IMR-90 (cell line): ENCODE measurements at regions not wholly inside any gene's neighbourhood (a gene's known extent, or its start where the extent isn't known, plus 50 kb on each side); places are given as distances from the start of the nearest gene placed in this dataset.

Experiments used
- ATAC-seq: fragments of 200-7000 bp; cut with Tn5 transposase; 2 replicates; pipeline ENCODE4 v1.9.1; 2020; ENCODE audit warnings: low read depth, mild to moderate bottlenecking, moderate library complexity
- BruUV-seq: library from RNA; stranded (reverse); fragments of 400-500 nt; replicated peaks from 2 replicates; lab custom pipeline; 2021; lab: Mats Ljungman, UMichigan
- CTCF ChIA-PET: fragments of 300-600 bp; formaldehyde crosslinking; extraction: SDS; loops from one replicate; lab custom pipeline; 2021; ENCODE audit warnings: antibody characterized with exemption; lab: Yijun Ruan, JAX
- POLR2A ChIA-PET: fragments of 300-600 bp; sonication (Branson Sonifier 250); formaldehyde crosslinking; loops from one replicate; lab custom pipeline; 2022; ENCODE audit warnings: antibody characterized with exemption; ENCODE audit not compliant: unreplicated experiment; lab: Charles Lee
- DNase-seq: peaks from one replicate; pipeline ENCODE4 v3.0.0; 2013
- H2AFZ ChIP-seq: replicated peaks from 2 replicates; pipeline ENCODE3; 2013; ENCODE audit warnings: low read length, mild to moderate bottlenecking; ENCODE audit not compliant: poor library complexity
- H2AK5ac ChIP-seq: 2 replicates; pipeline ENCODE4 v1.6.1; 2013; ENCODE audit warnings: low read depth, low read length, inconsistent platforms
- H2AK9ac ChIP-seq: replicated peaks from 2 replicates; pipeline ENCODE3; 2013; ENCODE audit warnings: mild to moderate bottlenecking, low read depth, low read length, moderate library complexity; ENCODE audit not compliant: poor library complexity
- H2BK120ac ChIP-seq: 2 replicates; pipeline ENCODE4 v1.6.1; 2013; ENCODE audit warnings: low read depth, low read length, inconsistent platforms
- H2BK15ac ChIP-seq: 3 replicates; pipeline ENCODE4 v1.6.1; 2013; ENCODE audit warnings: low read depth, low read length, inconsistent platforms
- H2BK20ac ChIP-seq: 2 replicates; pipeline ENCODE4 v1.6.1; 2013; ENCODE audit warnings: low read depth, mild to moderate bottlenecking, inconsistent platforms, low read length, moderate library complexity
- H2BK5ac ChIP-seq: 2 replicates; pipeline ENCODE4 v1.6.1; 2013; ENCODE audit warnings: mild to moderate bottlenecking, low read depth, low read length, inconsistent platforms; ENCODE audit not compliant: poor library complexity, severe bottlenecking
- H3K14ac ChIP-seq: replicated peaks from 2 replicates; pipeline ENCODE4 v1.6.1; 2013; ENCODE audit warnings: low read depth, low read length, inconsistent platforms
- H3K18ac ChIP-seq: 2 replicates; pipeline ENCODE4 v1.6.1; 2013; ENCODE audit warnings: low read depth, low read length, control low read depth
- H3K23ac ChIP-seq: 2 replicates; pipeline ENCODE4 v1.6.1; 2013; ENCODE audit warnings: low read depth, low read length, inconsistent platforms
- H3K27ac ChIP-seq: 2 replicates; pipeline ENCODE4 v1.5.1; 2013; ENCODE audit warnings: mild to moderate bottlenecking, control low read depth, low read length; ENCODE audit not compliant: insufficient read depth
- H3K27me3 ChIP-seq: 2 replicates; pipeline ENCODE4 v1.6.1; 2013; ENCODE audit warnings: low read length; ENCODE audit not compliant: control insufficient read depth, insufficient read depth
- H3K36me3 ChIP-seq: 2 replicates; pipeline ENCODE4 v1.6.1; 2013; ENCODE audit warnings: low read length, mixed read lengths; ENCODE audit not compliant: control insufficient read depth, insufficient read depth
- H3K4ac ChIP-seq: 2 replicates; pipeline ENCODE4 v1.6.1; 2013; ENCODE audit warnings: low read depth, low read length, inconsistent platforms
- H3K4me1 ChIP-seq: 2 replicates; pipeline ENCODE4 v1.6.1; 2013; ENCODE audit warnings: low read length, mixed read lengths; ENCODE audit not compliant: control insufficient read depth, insufficient read depth
- H3K4me2 ChIP-seq: 2 replicates; pipeline ENCODE4 v1.6.1; 2013; ENCODE audit warnings: low read depth, mild to moderate bottlenecking, control low read depth, low read length, moderate library complexity
- H3K4me3 ChIP-seq: 2 replicates; pipeline ENCODE4 v1.5.1; 2013; ENCODE audit warnings: low read depth, mild to moderate bottlenecking, control low read depth, low read length, moderate library complexity; ENCODE audit not compliant: insufficient read depth
- H3K56ac ChIP-seq: 2 replicates; pipeline ENCODE4 v1.6.1; 2013; ENCODE audit warnings: low read length, inconsistent platforms; ENCODE audit not compliant: insufficient read depth; ENCODE audit errors: extremely low read depth
- H3K79me1 ChIP-seq, 2 experiments: 2 replicates each; pipeline ENCODE4 v1.6.1; 2013; ENCODE audit warnings: low read length in 2 of 2, inconsistent platforms in 1 of 2, low read depth in 1 of 2
- H3K9ac ChIP-seq: 2 replicates; pipeline ENCODE4 v1.6.1; 2013; ENCODE audit warnings: low read depth, low read length, control low read depth
- H3K9me1 ChIP-seq: 2 replicates; pipeline ENCODE4 v1.6.1; 2013; ENCODE audit warnings: low read length, inconsistent platforms; ENCODE audit not compliant: insufficient read depth
- H3K9me3 ChIP-seq: 2 replicates; pipeline ENCODE4 v1.6.1; 2013; ENCODE audit warnings: low read length; ENCODE audit not compliant: control insufficient read depth, insufficient read depth
- H4K20me1 ChIP-seq: 2 replicates; pipeline ENCODE4 v1.6.1; 2013; ENCODE audit warnings: low read length, inconsistent platforms; ENCODE audit not compliant: insufficient read depth
- H4K5ac ChIP-seq: 2 replicates; pipeline ENCODE4 v1.6.1; 2013; ENCODE audit warnings: mild to moderate bottlenecking, low read depth, low read length, control low read depth
- H4K8ac ChIP-seq, 2 experiments: 2 replicates each; pipeline ENCODE4 v1.6.1; 2013; ENCODE audit warnings: low read depth in 2 of 2, low read length in 2 of 2, control low read depth in 1 of 2, inconsistent platforms in 1 of 2
- H4K91ac ChIP-seq: 2 replicates; pipeline ENCODE4 v1.6.1; 2013; ENCODE audit warnings: low read depth, low read length, inconsistent platforms; ENCODE audit not compliant: insufficient read depth
- CEBPB ChIP-seq: IDR thresholded peaks from 2 replicates; pipeline ENCODE4 v1.6.1; 2012; ENCODE audit warnings: low read depth, low read length, improper control_type of control experiment
- ELK1 ChIP-seq: fragments of 150-350 bp; IDR thresholded peaks from 2 replicates; pipeline ENCODE4 v1.6.1; 2016; ENCODE audit warnings: low read depth, mild to moderate bottlenecking, low read length, moderate library complexity, borderline replicate concordance
- FOS ChIP-seq: fragments of 150-350 bp; IDR thresholded peaks from 2 replicates; pipeline ENCODE4 v1.6.1; 2016; ENCODE audit warnings: low read depth, low read length
- MXI1 ChIP-seq: IDR thresholded peaks from 2 replicates; pipeline ENCODE4 v1.6.1; 2012; ENCODE audit warnings: low read depth, mild to moderate bottlenecking, low read length, moderate library complexity, borderline replicate concordance
- NFE2L2 ChIP-seq: fragments of 150-350 bp; IDR thresholded peaks from 2 replicates; pipeline ENCODE4 v1.6.1; 2016; ENCODE audit warnings: low read depth, mild to moderate bottlenecking, low read length
- RCOR1 ChIP-seq: IDR thresholded peaks from 2 replicates; pipeline ENCODE4 v1.6.1; 2012; ENCODE audit warnings: mild to moderate bottlenecking, low read length, improper control_type of control experiment; ENCODE audit not compliant: insufficient replicate concordance
- WGBS, 2 experiments: methylation state at CpG; one replicate each; pipeline versions ENCODE4 v1.1.5 to v1.1.7; 2013; ENCODE audit warnings: missing lambda C conversion rate in 2 of 2; ENCODE audit not compliant: insufficient read length in 1 of 2; ENCODE audit errors: extremely low coverage in 2 of 2; 5-methylcytosine and 5-hydroxymethylcytosine counted together
- dilution Hi-C: fragments of 300-500 bp; cut with HindIII; formaldehyde crosslinking; loops from one replicate; pipeline ENCODE4 v1.14.3; 2018; ENCODE audit warnings: low sequenced_read_pairs; ENCODE audit not compliant: unreplicated experiment
- in situ Hi-C: fragments of 300-500 bp; cut with MboI; formaldehyde crosslinking; loops from 3 replicates; pipeline ENCODE4 v1.14.3; 2019; ENCODE audit warnings: low sequenced_read_pairs, inconsistent platforms, mixed read lengths
- intact Hi-C: fragments of 100-400 bp; cut with micrococcal nuclease; formaldehyde crosslinking; loops from 2 replicates; pipeline ENCODE4 v1.10.0; 2022

- POLR2A ChIA-PET, result no interaction called here
- intact Hi-C loops, result loop anchor here (10.0 kb wide), 1 partner anchor 63 kb away; no protein-coding TSS in a partner anchor
- ATAC-seq (no peak), DNase-seq (no peak)
- Histone ChIP-seq H3K4me3 (no peak overlapping the region), H2AK9ac (no peak overlapping the region), H4K91ac (no peak overlapping the region), H2BK15ac (no peak overlapping the region), H2AK5ac (no peak overlapping the region), H3K56ac (no peak overlapping the region), H4K20me1 (no peaks in the 10 kb centered on the region), H3K79me1 (no peaks in the 10 kb centered on the region), H3K4me1 (peaks cover 5% of the 10 kb centered on the region; the same call in 1 of the 2 replicates), H3K14ac (no peak overlapping the region), H3K4ac (no peak overlapping the region), H3K27me3 (peaks cover 40% of the 10 kb centered on the region), H2BK120ac (no peak overlapping the region), H3K9me1 (no peaks in the 10 kb centered on the region), H2BK20ac (no peak overlapping the region), H3K18ac (no peak overlapping the region), H2BK5ac (no peak overlapping the region), H4K8ac (no peak overlapping the region), H3K4me2 (no peak overlapping the region), H3K9ac (no peak overlapping the region), H3K23ac (no peak overlapping the region), H3K9me3 (no peaks in the 10 kb centered on the region), H2AFZ (no peak overlapping the region), H3K36me3 (no peaks in the 10 kb centered on the region), H3K27ac (no peak overlapping the region), H4K5ac (no peak overlapping the region)
- CTCF ChIA-PET, result interaction anchor here (1.0 kb wide), 1 partner anchor 425 kb away, joined by 3 read pairs; no protein-coding TSS in a partner anchor
- dilution Hi-C loops, result no loop called here
- BruUV-seq, result no TSS peak
- TF ChIP-seq MXI1, result no peak
- no peak for TF ChIP-seq NFE2L2
- TF ChIP-seq RCOR1, result no peak
- TF ChIP-seq CEBPB, result no peak
- TF ChIP-seq ELK1, result no peak
- TF ChIP-seq FOS, result no peak
- 80% methylated on average over 4 of the region's 9 CpGs; no CpG with 5 or more reads in 1 of the 2 experiments for WGBS, 2 experiments
- in situ Hi-C loops, result no loop called here
Observed at GRCh38 chr9:38337706-38338264, 54.7 kb upstream of the ALDH1B1 start.
